Type B pancreatic cell (in vitro differentiated cells): ENCODE measurements at regions not wholly inside any gene's neighbourhood (a gene's known extent, or its start where the extent isn't known, plus 50 kb on each side); places are given as distances from the start of the nearest gene placed in this dataset.

Experiments used
- DNase-seq: peaks from one replicate; pipeline ENCODE4 v3.0.0; 2021; ENCODE audit warnings: mixed read lengths; ENCODE audit not compliant: unreplicated experiment; ENCODE audit errors: extremely low spot score
- H3K27ac Mint-ChIP-seq: 2 replicates; pipeline ENCODE4 v1.8.0; 2021; ENCODE audit warnings: mild to moderate bottlenecking, mixed read lengths
- H3K27me3 Mint-ChIP-seq: 2 replicates; pipeline ENCODE4 v1.8.0; 2021; ENCODE audit warnings: mixed read lengths
- H3K36me3 Mint-ChIP-seq: 2 replicates; pipeline ENCODE4 v1.8.0; 2021; ENCODE audit warnings: mixed read lengths
- H3K4me1 Mint-ChIP-seq: one replicate; pipeline ENCODE4 v1.8.0; 2021; ENCODE audit warnings: mixed read lengths; ENCODE audit not compliant: unreplicated experiment
- H3K4me3 Mint-ChIP-seq: 2 replicates; pipeline ENCODE4 v1.8.0; 2021; ENCODE audit warnings: mild to moderate bottlenecking, mixed read lengths
- H3K9me3 Mint-ChIP-seq: 2 replicates; pipeline ENCODE4 v1.8.0; 2021; ENCODE audit warnings: mixed read lengths
- TF ChIP-seq, protein P1 (sequence below): fragments of 200-600 bp; sonication (generic); conservative IDR thresholded peaks from 2 replicates; pipeline ENCODE4 v1.5.0; 2021; ENCODE audit warnings: antibody characterized with exemption, mild to moderate bottlenecking

DNA sequence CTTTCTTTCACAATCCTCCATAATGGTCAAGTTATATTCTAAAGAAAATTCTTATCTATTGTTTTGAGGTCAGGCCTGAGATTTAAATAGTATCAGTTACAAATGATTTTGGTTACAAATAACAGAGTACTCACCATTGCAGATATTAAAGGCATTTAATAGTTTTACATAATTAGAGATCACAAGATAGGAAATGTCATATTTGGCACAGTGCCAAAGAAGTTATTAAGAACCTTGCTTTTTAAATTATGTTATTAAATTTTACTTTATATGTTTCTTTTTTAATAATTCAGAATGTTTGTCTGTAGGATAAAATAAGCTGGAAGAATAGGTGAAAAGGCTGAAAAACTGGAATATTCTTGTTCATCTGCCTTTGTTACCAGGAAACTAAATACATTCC lies 1174.7 kb downstream of the PCDH18 start:
- no peaks in the 10 kb centered on the region for H3K4me1 Mint-ChIP-seq
- no peak for DNase-seq
- H3K9me3 Mint-ChIP-seq: no peaks in the 10 kb centered on the region
- no peaks in the 10 kb centered on the region for H3K27me3 Mint-ChIP-seq
- TF ChIP-seq, protein P1, sequence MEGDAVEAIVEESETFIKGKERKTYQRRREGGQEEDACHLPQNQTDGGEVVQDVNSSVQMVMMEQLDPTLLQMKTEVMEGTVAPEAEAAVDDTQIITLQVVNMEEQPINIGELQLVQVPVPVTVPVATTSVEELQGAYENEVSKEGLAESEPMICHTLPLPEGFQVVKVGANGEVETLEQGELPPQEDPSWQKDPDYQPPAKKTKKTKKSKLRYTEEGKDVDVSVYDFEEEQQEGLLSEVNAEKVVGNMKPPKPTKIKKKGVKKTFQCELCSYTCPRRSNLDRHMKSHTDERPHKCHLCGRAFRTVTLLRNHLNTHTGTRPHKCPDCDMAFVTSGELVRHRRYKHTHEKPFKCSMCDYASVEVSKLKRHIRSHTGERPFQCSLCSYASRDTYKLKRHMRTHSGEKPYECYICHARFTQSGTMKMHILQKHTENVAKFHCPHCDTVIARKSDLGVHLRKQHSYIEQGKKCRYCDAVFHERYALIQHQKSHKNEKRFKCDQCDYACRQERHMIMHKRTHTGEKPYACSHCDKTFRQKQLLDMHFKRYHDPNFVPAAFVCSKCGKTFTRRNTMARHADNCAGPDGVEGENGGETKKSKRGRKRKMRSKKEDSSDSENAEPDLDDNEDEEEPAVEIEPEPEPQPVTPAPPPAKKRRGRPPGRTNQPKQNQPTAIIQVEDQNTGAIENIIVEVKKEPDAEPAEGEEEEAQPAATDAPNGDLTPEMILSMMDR: no peak
- H3K36me3 Mint-ChIP-seq: no peaks in the 10 kb centered on the region
- no peak overlapping the region for H3K27ac Mint-ChIP-seq
- H3K4me3 Mint-ChIP-seq: no peak overlapping the region

DNA sequence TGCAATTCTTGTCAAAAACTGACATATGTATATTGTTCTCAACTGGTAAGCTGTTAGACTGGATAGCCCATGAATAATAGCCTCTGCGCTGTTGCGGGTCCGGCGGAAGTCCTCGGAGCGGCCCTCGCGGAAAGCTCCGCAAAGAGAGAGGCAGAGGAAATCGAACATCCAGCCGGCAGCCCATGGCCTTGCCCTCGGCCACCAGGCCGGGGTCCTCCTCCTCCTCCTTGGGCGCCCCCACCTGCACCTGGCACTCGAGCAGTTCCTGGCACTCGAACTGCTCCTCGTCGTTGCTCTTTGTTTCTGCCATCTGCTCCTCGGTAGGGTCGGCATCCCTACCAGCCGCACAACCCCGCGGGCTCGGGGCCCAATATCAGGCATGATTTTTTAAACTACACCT lies 1176.3 kb downstream of the PCDH18 start:
- TF ChIP-seq, protein P1: no peak
- Mint-ChIP-seq H3K27ac (no peak overlapping the region), H3K36me3 (no peaks in the 10 kb centered on the region), H3K9me3 (no peaks in the 10 kb centered on the region), H3K27me3 (no peaks in the 10 kb centered on the region), H3K4me1 (no peaks in the 10 kb centered on the region), H3K4me3 (no peak overlapping the region)
- no peak for DNase-seq

DNA sequence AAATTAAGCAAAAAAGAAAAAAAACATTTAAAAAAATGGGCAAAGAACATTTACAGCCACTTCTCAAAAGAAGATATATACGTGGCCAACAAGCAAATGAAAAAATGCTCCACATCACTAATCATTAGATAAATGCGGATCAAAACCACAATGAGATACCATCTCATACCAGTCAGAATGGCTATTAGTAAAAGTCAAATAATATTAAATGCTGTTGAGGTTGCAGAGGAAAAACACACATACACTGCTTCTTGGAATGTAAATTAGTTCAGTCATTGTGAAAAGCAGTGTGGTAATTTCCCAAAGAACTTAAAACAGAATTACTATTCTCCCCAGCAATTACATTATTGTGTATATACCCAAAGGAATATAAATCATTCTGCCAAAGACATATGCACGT lies 1189.0 kb downstream of the PCDH18 start:
- H3K4me3 Mint-ChIP-seq: no peak overlapping the region
- no peak for DNase-seq

DNA sequence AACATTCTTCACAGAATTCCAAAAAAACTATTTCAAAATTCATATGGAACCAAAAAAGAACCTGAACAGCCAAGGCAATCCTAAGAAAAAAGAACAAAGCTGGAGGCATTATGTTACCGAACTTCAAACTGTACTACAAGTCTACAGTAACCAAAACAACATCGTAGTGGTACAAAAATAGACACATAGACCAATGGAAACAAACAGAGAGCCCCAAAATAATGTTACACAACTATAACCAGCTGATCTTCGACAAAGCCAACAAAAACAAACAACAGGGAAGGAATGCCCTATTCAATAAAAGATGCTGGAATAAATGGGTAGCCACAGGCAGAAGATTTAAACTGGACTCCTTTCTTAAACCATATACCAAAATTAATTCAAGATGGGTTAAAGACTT lies 1189.6 kb downstream of the PCDH18 start:
- no peak overlapping the region for H3K27ac Mint-ChIP-seq
- TF ChIP-seq, protein P1: no peak
- DNase-seq: no peak
- H3K4me3 Mint-ChIP-seq: no peak overlapping the region
- no peaks in the 10 kb centered on the region for H3K27me3 Mint-ChIP-seq
- no peaks in the 10 kb centered on the region for H3K9me3 Mint-ChIP-seq
- no peaks in the 10 kb centered on the region for H3K4me1 Mint-ChIP-seq
- H3K36me3 Mint-ChIP-seq: no peaks in the 10 kb centered on the region

More for the DNA sequence above, 1189.0 kb downstream of the PCDH18 start:
- no peak overlapping the region for H3K27ac Mint-ChIP-seq
- H3K36me3 Mint-ChIP-seq: no peaks in the 10 kb centered on the region
- H3K27me3 Mint-ChIP-seq: no peaks in the 10 kb centered on the region
- H3K9me3 Mint-ChIP-seq: no peaks in the 10 kb centered on the region
- no peaks in the 10 kb centered on the region for H3K4me1 Mint-ChIP-seq
- TF ChIP-seq, protein P1: no peak

DNA sequence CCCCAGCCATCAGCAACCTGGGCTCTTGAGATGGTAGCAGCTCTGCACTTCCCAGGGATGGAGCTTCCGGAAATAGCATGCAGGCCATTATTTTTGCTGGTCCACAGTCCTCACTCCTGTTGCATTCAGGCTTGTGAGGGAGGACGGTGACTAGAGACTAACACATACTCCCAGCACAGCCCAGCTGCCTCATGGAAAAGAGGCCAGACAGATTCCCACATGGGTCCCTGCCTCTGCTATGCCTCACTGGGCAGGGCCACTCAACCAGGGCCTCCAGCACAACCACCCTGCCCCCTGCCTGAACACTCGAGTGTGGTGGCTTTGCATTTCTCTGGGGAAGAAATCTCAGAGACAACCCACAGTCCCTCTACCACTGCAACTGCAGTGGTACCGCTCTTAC lies 1195.1 kb downstream of the PCDH18 start:
- Mint-ChIP-seq H3K4me3 (no peak overlapping the region), H3K27me3 (no peaks in the 10 kb centered on the region), H3K27ac (no peak overlapping the region), H3K9me3 (no peaks in the 10 kb centered on the region), H3K36me3 (no peaks in the 10 kb centered on the region), H3K4me1 (no peaks in the 10 kb centered on the region)
- DNase-seq: no peak
- TF ChIP-seq, protein P1: no peak

DNA sequence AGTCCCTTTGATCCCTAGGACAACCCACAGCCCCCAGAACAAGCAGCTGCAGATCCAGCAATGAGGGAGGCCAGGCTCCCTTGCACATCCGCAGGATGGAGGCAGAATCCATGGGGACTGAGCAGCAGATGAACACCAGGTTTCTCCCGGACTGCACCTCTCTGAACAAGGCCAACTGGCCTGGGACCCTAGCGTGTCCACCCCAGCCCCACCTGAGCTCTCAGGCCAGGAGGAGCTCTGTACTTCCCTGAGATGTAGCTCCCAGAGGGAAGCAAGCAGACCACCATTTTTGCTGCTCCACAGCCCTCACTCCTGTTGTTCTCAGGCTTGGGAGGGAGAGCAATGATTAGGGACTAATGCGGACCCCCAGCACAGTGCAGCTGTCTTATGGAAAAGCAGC lies 1195.8 kb downstream of the PCDH18 start:
- H3K36me3 Mint-ChIP-seq: no peaks in the 10 kb centered on the region
- H3K27ac Mint-ChIP-seq: no peak overlapping the region

More for the DNA sequence above, 1195.8 kb downstream of the PCDH18 start:
- Mint-ChIP-seq H3K4me1 (no peaks in the 10 kb centered on the region), H3K27me3 (no peaks in the 10 kb centered on the region), H3K4me3 (no peak overlapping the region), H3K9me3 (no peaks in the 10 kb centered on the region)
- TF ChIP-seq, protein P1: no peak
- no peak for DNase-seq
